NCI-H1105 treated with DMSO at 0.1 percent for 48 hours (cell line): ENCODE measurements at regions not wholly inside any gene's neighbourhood (a gene's known extent, or its start where the extent isn't known, plus 50 kb on each side); places are given as distances from the start of the nearest gene placed in this dataset.
"Not testable (repeated sequence)": the region's sequence is repeated elsewhere in the genome, so short reads cannot be mapped to it uniquely, and the experiment has no call there.

Experiments
- DNase-seq: peaks from one replicate; lab custom pipeline; 2025; lab: John Stamatoyannopoulos, UW

DNA sequence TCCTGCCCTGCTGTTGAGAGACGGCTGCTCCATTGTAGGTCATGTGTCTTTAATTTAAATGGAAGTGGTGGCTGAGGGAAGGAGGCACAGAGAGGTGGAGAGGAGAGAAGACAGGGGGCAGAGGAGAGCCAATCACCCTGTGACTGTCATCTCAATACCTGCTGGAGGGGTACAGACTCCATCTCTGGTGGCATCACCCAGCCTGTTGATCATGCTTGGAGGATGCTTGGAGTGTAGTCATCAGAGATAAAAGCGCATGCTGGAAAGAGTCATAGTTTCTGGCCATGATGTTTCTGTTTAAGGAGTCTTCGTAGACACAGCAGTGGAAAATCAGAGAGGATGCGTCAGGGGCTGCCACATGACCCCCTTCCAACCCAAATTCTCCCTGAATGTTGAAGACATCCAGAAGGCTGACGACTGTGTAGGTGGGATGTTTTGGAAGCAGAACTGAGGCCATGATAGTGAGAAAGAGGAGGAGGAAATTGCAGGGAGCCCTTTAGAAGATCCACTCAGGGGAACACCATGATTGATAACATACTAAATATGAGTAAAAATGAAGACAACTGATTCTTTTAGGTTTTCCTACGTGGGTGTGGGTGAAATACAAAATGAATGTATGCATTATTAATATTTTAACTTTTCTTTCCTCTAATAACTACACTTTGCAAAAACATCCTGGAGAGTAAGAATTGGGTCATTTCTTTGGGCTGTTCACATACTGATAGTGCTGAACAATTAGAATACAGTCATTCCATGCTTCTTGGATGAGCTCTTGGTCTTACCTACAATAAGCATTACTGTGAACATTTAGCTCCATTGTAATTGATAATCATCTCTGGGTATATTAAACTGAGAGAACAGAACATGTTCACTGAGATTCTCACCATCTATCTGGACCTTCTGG lies 210.6 kb upstream of the ATP10A start:
- DNase-seq: no peak

DNA sequence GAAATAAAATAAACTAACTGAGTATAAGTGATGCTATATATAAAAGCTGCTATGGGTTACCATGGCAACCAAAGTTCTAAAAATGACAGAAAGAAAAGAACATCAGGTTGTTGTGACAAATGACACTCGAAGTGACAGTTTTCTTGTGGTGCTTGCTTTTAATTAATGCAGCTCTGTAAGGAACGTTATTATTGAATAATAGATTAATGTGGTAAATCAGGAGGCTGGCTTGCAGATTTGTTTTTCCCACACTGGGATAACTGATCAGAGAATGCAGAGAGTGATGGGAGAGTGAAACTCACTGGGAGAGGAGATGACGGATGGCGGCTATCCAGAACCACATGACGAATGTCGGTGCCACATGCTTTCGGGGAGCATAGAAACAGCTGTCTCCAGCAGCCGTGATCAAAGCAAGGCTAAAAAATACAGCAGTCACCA lies 207.0 kb upstream of the ATP10A start:
- DNase-seq: no peak

DNA sequence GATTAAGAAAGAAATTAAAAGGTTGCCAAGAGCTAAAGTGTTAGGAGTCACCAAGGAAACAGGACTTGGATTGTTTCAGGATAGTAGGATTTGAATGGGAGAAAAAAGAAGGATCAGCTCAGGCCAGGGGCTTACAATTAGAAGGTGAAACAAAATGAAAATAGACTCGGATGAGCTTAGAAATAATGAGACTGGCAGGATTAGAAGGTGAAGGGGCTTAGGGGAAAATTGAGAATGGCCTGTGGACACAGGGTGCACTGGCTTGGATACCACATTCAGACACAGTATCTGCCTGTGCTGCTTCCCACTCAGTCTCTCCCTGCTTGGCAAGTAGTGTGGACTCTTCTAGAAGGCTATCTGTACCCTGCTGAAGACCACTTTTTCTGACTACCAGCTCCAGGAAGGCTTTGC lies 206.1 kb upstream of the ATP10A start:
- DNase-seq: no peak

DNA sequence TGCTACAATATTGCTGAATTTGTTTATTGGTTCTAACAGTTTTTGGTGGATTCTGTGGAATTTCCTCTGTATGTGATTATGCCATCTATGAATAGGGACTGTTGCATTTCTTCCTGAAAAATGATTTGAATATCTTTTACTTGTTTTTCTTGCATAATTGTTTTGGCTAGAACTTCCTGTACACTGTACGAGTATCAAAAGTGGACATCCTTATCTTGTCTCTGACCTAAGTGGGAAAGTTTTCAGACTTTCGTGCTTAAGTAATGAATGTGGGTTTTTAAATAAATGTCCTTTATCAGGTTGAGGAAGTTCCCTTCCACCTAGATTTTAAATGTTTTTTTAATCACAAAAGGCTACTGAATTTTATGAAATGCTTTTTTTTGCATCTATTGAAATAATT lies 203.8 kb upstream of the ATP10A start:
- DNase-seq: no peak

DNA sequence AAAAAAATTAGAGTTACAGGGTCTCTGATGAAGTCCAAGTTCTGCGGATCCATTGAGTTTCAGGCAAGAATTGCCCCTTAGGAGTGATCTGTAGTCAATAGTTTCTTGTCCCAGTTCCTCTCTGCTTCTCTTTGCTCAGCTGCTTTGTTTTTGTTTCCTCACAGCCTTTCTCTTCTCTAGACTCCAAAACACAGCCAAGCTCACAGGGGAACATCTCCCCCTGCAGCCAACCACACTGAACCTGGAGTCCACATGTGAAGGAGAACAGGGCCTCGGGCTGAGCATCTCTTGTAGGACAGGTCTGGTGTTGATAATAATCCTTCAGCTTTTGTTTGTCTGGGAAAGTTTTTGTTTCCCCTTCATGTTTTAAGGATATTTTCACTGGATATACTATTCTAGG lies 202.6 kb upstream of the ATP10A start:
- no peak for DNase-seq

DNA sequence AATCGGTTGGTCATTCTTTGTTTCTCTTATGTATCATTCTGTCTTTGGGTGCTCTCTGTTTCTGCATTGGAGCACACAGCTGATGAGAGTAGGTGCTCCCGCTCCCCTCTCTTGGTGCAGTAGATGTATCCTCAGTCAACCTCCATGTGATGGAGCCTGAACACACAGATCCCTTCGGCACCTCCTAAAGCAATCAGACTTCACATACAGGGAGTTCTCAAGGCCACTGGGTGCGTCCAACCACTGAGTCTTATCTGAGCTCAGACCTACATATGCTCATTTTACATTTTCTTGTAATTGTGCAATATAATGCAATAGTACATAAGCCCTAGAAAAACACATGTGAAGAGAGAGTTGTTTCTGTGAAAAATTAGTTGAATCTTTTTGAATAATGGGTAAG lies 198.1 kb upstream of the ATP10A start:
- no peak for DNase-seq

DNA sequence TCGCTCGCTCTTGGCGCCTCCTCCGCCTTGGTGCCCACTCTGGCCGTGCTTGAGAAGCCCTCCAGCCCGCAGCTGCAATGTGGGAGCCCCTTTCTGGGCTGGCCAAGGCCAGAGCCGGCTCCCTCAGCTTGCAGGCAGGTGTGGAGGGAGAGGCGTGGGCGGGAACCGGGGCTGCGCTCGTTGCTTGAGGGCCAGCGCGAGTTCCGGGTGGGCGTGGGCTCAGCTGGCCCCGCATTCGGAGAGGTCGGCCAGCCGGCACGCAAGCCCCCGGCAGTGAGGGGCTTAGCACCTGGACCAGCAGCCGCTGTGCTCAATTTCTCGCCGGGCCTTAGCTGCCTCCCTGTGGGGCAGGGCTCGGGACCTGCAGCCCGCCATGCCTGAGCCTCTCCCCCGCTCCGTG lies 193.6 kb upstream of the ATP10A start:
- DNase-seq: not testable (repeated sequence)

DNA sequence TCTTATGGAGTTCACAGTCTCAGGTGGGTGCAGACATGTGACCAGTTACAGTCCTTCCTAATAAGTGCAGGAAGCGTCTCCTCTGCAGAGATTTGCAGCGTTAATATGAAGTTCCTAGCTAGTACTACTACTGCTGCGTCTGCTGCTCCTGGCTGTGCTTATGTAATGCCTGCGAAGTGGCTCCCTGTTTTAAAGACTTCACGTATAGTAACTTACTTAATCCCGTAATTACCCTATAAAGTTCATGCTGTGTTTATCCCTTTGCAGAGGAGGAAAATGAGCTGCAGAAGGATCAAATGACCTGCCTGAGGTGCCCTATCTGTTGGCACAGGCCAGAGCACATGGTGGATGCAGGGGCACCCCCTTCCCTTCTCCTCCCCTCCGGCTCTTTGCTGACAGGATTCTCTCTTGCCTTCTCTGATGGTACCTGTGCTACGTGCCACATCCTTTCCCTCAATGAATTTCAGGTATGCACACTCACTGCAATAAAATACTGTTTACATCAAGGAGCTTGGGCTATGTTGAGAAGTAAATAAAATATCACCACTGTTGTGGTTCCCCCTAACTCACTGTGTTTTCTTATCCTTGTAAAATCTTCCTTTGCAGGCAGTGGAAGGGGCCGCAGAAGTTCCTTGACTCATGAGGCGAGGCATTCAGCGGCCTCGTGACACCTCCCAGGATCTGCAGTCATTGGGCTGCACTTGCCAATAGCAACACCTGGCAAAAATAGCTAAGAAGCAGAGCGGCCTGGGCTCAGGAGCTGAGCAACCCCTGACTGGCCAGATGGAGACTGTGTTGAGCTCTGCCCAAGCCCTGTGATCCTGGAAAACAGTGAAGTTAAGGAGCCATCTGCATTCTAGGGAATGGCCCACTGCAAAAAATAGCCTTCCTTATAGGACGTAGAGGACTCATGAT lies 188.9 kb upstream of the ATP10A start:
- no peak for DNase-seq

DNA sequence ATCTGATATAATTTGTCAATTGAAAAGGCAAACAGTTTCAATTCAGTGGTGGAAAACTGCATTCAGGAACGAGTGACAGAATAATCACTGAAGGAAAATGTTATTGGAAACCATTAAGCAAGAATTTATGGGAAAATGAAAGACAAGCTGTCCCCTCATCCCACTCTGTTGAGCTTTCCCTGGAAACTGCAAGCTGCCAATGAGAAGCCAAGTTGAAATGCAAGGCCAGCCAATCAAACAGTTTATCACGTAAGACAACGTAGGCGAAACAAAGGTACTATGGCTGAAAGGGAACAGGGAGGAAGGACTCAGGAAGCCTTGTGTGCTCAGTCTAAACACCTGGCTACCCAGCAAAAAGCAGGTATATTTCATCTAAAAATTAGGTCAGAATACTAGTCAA lies 187.9 kb upstream of the ATP10A start:
- no peak for DNase-seq

DNA sequence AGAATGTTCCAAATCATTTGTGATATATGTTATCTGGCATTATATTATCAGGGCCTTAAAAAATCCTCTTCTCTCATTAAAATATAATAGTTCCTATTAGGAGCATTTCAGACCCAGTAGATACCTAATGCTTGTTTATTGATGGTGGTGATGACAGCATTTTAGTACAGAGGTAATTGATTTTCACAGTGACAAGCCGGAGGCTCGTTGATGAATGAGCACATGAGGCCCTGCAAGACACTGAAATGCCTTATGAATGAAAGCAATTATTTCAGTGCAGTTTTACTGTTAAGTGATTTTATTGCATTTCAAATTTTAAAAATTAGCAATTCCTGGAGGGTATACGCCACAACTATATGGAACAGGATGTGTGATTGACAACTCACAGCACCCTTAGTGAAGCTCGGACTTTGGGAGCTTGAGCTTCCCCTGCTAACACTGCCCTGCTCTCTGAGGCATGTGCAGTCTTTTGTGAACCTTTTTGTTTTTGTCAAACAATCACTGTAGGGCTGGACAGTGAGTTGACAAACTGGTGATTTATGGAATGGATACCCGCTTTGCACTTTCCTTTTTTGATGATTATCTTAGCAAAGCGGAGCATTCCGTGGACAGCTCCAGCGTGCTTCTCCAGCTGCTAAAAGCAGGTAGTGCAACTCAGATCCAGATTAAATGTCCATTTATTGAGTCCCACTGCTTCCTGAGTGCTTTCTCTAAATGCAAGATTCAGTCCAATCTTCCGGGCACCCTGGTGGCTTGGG lies 187.0 kb upstream of the ATP10A start:
- DNase-seq: no peak

DNA sequence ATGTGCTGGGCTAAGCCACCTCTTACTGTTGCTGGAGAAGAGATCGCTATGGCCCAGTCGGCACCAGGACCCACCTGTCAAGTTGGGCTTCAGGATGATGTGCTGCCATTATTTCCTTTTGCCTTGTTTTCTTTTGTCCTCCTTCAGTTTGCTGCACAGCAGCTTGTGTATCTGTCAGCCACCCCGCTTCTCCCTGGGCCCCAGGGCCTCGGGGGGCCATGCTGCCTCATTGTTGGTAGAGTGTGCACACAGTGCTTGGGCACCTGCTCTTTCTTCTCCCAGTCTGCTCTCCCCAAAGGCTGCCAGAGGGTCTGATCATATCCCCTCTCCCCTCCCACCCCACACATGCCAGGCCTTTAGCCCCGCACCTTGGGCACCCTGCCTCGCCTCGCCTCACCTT lies 185.5 kb upstream of the ATP10A start:
- DNase-seq: no peak

DNA sequence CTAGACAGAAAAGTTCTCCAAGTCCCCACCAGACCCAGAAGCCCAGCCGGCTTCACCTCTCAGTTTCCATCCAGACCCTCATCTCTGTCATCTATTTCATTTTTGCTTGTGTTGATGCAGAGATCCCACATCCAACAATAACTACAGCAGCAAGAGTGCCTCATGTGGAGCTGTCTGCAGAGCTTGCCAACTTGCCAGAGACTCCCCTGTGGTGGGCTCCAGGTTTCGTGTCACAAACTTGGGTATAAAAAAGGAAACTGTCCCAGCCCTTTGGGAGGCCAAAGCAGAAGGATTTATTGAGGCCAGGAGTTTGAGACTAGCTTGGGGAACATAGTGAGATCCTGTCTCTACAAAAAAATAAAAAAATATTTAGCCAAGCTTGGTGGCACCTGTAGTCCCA lies 182.4 kb upstream of the ATP10A start:
- DNase-seq: no peak

DNA sequence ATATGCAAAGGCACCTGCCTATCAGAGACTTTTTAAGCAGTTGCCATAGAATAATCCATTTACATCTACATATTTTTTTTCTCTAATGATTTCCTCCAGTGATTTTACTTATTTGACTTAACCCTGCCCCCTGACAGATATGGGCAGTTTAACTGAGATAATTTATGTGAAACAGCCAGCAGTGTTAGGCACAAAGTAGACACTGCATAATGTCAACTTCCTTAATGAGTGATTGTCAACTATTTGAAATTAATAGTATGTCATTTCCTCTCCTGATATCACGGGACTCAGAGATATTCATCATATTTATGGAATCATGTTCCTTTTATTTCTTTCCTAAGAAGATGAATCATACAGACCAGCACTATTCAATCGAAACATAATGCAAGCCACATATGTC lies 179.9 kb upstream of the ATP10A start:
- DNase-seq: no peak

DNA sequence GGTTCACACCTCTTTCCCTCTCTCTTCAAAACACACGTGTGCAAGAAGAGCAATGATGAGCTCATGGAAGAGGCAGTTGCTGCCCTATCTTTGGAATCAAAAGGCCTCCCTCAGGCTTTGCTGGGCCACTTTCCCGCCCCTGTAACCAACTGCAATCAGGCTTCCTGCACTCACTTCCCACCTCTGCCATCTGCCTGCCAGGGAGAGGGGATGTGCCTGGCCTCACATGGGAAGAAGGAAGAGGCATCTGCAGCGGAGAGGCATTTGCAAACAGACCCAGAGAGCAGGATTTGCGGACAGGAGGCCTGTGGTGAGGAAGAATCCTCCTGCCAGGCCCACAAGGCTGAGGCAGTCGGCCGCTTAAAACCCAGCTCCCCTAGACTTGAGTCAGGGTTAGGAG lies 175.6 kb upstream of the ATP10A start:
- no peak for DNase-seq

DNA sequence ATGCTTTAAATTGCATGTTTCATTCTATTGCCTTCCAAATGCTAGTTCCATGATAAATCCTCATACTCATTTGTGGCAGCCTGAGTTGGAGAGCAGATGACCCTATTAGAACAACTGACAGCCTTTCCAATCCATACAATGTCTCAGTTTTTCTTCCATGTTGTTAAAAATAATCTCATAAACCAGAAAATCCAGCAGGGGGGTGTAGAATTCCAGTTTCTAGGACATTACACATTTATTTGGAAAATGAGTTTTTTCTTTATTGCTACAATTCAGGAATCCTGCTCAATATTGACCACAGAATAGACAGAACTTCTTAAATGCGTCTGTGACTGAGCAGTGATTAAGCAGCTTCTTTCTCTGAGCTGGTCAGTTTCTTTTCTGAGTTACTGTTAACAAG lies 174.2 kb upstream of the ATP10A start:
- DNase-seq: no peak

DNA sequence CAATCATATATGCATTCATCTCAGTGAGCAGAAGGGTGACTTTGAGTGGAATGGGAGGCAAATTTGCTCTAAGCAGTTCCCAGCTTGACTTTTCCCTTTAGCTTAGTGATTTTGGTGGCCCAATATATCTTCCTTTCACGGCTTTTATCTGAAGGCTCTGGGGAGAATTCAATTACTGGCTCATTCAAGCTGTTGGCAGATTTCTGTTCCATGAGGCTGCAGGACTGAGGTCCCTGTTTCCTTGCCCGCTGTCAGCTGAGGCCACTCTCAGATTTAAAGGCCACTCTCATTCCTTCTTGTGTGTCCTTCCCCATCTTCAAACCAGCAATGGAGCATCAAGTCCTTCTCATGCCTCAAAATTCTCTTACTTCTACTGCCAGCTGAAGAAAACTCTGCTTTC lies 170.4 kb upstream of the ATP10A start:
- DNase-seq: no peak

DNA sequence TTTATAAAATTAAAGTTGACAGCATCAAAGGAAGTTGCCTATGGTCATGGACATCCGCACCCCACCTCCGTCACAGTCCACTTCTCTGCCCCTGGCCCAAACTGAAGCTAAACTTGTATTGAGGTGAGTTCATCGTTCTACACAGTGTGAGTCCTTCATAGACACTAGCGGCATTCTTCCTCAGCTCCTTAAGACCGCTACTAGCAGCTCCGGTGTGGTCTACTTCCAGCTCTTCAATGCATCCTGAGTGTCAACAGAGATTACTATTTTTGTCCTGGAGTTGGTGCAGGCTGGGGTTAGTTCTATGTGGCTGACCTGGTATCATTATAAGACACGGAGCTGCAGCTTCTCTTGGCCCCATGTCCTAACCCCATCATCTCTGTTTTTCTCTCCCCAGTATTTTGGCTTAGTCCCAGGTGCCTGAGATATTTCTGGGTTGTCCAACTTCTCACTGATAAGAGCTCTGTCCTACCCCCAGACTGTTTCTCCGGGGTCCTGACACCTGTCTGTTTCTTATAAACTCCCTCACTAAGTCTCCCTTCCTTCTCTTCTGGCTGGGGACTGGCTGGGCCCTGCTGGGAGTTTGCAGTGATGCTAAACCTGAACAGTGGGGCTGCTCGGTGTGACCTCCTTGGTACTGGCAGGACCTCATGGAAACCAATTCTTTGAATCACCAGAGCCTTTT lies 169.2 kb upstream of the ATP10A start:
- DNase-seq: no peak

DNA sequence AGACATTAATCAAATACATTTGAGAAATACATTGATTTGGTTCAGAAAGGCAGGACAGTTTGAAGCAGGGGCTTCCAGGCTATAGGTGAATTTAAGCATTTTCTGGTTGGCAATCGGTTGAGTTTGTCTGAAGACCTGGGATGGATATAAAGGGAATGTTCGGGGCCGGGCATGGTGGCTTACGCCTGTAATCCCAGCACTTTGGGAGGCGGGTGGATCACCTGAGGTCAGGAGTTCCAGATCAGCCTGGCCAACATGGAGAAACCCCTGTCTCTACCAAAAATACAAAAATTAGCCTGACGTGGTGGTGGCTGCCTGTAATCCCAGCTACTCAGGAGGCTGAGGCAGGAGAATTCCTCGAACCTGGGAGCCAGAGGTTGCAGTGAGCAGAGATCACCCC lies 166.5 kb upstream of the ATP10A start:
- not testable (repeated sequence) for DNase-seq

DNA sequence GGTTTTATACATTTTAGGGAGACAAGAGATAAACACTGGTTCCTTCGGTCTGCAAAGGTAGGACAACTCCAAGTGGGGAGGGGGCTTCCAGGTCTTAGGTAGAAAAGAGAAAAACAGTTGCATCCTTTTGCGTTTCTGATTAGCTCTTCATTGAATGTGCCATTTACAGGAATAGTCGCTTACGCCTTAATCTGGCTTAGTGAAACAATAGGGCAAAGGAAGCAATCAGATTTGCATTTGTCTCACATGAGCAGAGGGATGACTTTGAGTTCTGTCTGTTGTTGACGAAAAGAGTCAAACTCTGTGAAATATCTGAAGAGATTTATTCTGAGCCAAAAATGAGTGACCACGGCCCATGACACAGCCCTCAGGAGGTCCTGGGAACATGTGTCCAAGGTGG lies 166.0 kb upstream of the ATP10A start:
- DNase-seq: no peak

DNA sequence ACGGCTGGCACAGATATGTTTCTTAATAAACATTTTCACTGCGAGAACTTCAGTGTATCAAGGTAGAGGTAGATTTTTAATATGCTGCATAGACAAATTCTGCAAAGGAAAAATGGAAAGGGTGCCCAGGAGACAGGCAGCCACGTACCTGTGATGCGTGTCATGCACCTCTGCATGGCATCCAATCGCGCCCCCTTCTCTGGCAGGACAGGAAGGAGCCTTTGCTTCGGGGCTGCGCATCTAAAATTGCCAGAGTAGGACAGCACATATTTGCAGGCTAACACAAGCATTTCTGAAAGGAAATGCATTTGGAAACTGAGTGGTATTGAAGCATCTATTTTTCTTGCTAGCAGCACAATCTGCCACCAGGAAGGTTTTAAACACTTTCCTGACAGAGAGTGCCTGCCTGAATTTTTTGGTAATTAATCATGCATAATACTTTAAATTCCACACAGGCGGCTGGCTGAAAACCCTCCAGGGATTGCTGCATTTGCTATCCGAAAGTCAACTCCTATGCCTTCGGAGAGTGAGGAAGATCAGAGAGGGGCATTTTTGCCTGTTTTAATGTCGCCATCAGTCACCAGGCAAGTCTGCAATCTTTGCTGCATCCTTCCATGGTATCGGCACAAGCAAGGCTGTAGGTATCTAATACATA lies 165.1 kb upstream of the ATP10A start:
- DNase-seq: no peak

DNA sequence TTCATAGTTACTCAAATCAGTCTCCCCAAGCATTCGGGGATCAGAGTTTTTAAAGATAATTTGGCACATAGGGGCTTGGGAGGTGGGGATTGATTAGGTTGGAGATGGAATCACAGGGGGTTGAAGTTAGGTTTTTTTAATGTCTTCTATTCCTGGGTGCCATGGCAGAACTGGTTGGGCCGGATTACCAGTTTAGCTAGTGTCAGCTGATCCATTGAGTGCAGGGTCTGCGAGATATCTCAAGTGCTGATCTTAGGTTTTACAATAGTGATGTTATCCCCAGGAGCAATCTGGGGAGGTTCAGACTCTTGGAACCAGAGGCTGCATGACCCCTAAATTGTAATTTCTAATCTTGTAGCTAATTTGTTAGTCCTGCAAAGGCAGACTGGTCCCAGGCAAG lies 163.5 kb upstream of the ATP10A start:
- DNase-seq: not testable (repeated sequence)
